HepG2 (cell line): ENCODE measurements at regions not wholly inside any gene's neighbourhood (a gene's known extent, or its start where the extent isn't known, plus 50 kb on each side); places are given as distances from the start of the nearest gene placed in this dataset.

ENCODE experiments used
- DDIT3 ChIP-seq: sonication (generic); formaldehyde crosslinking; IDR thresholded peaks from 2 replicates; pipeline ENCODE4 v1.4.0; 2020; ENCODE audit warnings: mild to moderate bottlenecking, missing genetic modification reagents
- GATAD2A ChIP-seq: IDR thresholded peaks from 2 replicates; pipeline ENCODE4 v1.6.1; 2016
- HDAC6 ChIP-seq: fragments of 200-600 bp; sonication (generic); IDR thresholded peaks from 2 replicates; pipeline ENCODE4 v1.7.0; 2017; ENCODE audit warnings: mild to moderate bottlenecking, antibody characterized with exemption, low read length, low read depth
- HMGXB3 ChIP-seq: sonication (generic); formaldehyde crosslinking; IDR thresholded peaks from 2 replicates; pipeline ENCODE4 v1.4.0; 2020; ENCODE audit warnings: missing genetic modification reagents, borderline replicate concordance
- HNRNPUL1 ChIP-seq: fragments of 200-400 bp; formaldehyde crosslinking; IDR thresholded peaks from 2 replicates; pipeline ENCODE4 v1.6.1; 2017; ENCODE audit warnings: low read depth, mild to moderate bottlenecking, low read length, moderate library complexity
- KLF12 ChIP-seq: sonication (generic); formaldehyde crosslinking; IDR thresholded peaks from 2 replicates; pipeline ENCODE4 v1.4.0; 2020; ENCODE audit warnings: missing genetic modification reagents, borderline replicate concordance
- KLF9 ChIP-seq: IDR thresholded peaks from 2 replicates; pipeline ENCODE4 v1.6.1; 2016; ENCODE audit warnings: low read depth
- MLLT10 ChIP-seq: sonication (generic); formaldehyde crosslinking; IDR thresholded peaks from 2 replicates; pipeline ENCODE4 v1.4.0; 2020; ENCODE audit warnings: missing genetic modification reagents
- NR2F6 ChIP-seq, 2 experiments: IDR thresholded peaks; 2 replicates each; pipeline ENCODE4 v1.6.1; 2016; ENCODE audit warnings: antibody characterized with exemption in 1 of 2, mild to moderate bottlenecking in 1 of 2
- RBM22 ChIP-seq: fragments of 200-400 bp; formaldehyde crosslinking; optimal IDR thresholded peaks from 2 replicates; pipeline ENCODE3; 2017; ENCODE audit warnings: mild to moderate bottlenecking, low read length, moderate library complexity
- RNF219 ChIP-seq: sonication (generic); formaldehyde crosslinking; IDR thresholded peaks from 2 replicates; pipeline ENCODE4 v1.5.0; 2020; ENCODE audit warnings: mild to moderate bottlenecking, missing genetic modification reagents
- RORA ChIP-seq: sonication (generic); formaldehyde crosslinking; IDR thresholded peaks from 2 replicates; pipeline ENCODE4 v1.5.0; 2020; ENCODE audit warnings: mild to moderate bottlenecking, missing genetic modification reagents, moderate library complexity
- STAT6 ChIP-seq: sonication (generic); formaldehyde crosslinking; IDR thresholded peaks from 2 replicates; pipeline ENCODE4 v1.4.0; 2020; ENCODE audit warnings: missing genetic modification reagents, mild to moderate bottlenecking, borderline replicate concordance
- ZNF558 ChIP-seq: sonication (generic); formaldehyde crosslinking; IDR thresholded peaks from 2 replicates; pipeline ENCODE4 v1.9.0; 2022; ENCODE audit warnings: mild to moderate bottlenecking, missing genetic modification reagents, borderline replicate concordance
- ZSCAN20 ChIP-seq: sonication (generic); formaldehyde crosslinking; IDR thresholded peaks from 2 replicates; pipeline ENCODE4 v1.4.0; 2020; ENCODE audit warnings: missing genetic modification reagents, mild to moderate bottlenecking, borderline replicate concordance
- TF ChIP-seq, protein P1 (sequence below): sonication (generic); formaldehyde crosslinking; conservative IDR thresholded peaks from 2 replicates; pipeline ENCODE4 v1.4.0; 2020; ENCODE audit warnings: missing genetic modification reagents
- TF ChIP-seq, protein P2 (sequence below): sonication (generic); formaldehyde crosslinking; IDR thresholded peaks from 2 replicates; pipeline ENCODE4 v1.4.0; 2020; ENCODE audit warnings: missing genetic modification reagents

- TF ChIP-seq, protein P1, sequence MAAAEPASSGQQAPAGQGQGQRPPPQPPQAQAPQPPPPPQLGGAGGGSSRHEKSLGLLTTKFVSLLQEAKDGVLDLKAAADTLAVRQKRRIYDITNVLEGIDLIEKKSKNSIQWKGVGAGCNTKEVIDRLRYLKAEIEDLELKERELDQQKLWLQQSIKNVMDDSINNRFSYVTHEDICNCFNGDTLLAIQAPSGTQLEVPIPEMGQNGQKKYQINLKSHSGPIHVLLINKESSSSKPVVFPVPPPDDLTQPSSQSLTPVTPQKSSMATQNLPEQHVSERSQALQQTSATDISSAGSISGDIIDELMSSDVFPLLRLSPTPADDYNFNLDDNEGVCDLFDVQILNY (CRISPR knock-in tag): no peak
- TF ChIP-seq NR2F6 (IDR thresholded peaks at IDR 0.05) (peak; percentile 74), NR2F6 (CRISPR knock-in tag; IDR thresholded peaks at IDR 0.05) (peak; percentile 81), KLF9 (CRISPR knock-in tag) (peak; percentile 68; the same call in 1 of the 2 replicates), KLF12 (peak; percentile 28; the same call in 1 of the 2 replicates), HMGXB3 (peak; percentile 88; the same call in 1 of the 2 replicates), DDIT3 (no peak), HNRNPUL1 (no peak), RBM22 (peak; percentile 91), STAT6 (CRISPR knock-in tag) (no peak), RNF219 (CRISPR knock-in tag) (no peak), HDAC6 (no peak), ZSCAN20 (CRISPR knock-in tag) (no peak), MLLT10 (CRISPR knock-in tag) (no peak), RORA (CRISPR knock-in tag) (no peak), ZNF558 (CRISPR knock-in tag) (peak; percentile 61; the same call in 1 of the 2 replicates), GATAD2A (CRISPR knock-in tag) (peak; percentile 99)
- TF ChIP-seq, protein P2, sequence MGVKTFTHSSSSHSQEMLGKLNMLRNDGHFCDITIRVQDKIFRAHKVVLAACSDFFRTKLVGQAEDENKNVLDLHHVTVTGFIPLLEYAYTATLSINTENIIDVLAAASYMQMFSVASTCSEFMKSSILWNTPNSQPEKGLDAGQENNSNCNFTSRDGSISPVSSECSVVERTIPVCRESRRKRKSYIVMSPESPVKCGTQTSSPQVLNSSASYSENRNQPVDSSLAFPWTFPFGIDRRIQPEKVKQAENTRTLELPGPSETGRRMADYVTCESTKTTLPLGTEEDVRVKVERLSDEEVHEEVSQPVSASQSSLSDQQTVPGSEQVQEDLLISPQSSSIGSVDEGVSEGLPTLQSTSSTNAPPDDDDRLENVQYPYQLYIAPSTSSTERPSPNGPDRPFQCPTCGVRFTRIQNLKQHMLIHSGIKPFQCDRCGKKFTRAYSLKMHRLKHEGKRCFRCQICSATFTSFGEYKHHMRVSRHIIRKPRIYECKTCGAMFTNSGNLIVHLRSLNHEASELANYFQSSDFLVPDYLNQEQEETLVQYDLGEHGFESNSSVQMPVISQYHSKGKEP (CRISPR knock-in tag): peak; percentile 34; the same call in 1 of the 2 replicates
These were observed 213.0 kb upstream of the HAAO start (continued) for GRCh38 chr2:43005245-43005974.
